ENCODE measurements at regions not wholly inside any gene's neighbourhood (a gene's known extent, or its start where the extent isn't known, plus 50 kb on each side); places are given as distances from the start of the nearest gene placed in this dataset.

- peak; percentile 59 for DNase-seq (ENCODE audit: low read depth)
- no peak for TF ChIP-seq CTCF (conservative IDR thresholded peaks at IDR 0.05; ENCODE audit: low read depth, low read length)
- H3K4me3 ChIP-seq (ENCODE audit: low read depth, low read length): no peak overlapping the region
Observed at GRCh38 chr7:80403686-80404241, 108.1 kb downstream of the GNAT3 start.

- no peak overlapping the region for H3K4me3 ChIP-seq (ENCODE audit: low read depth, low read length)
- DNase-seq (ENCODE audit: low read depth): no peak
- no peak for TF ChIP-seq CTCF (conservative IDR thresholded peaks at IDR 0.05; ENCODE audit: low read depth, low read length)
Observed at GRCh38 chr7:80401708-80402107, 110.2 kb downstream of the GNAT3 start.

- no peak for DNase-seq (ENCODE audit: low read depth)
- no peak for TF ChIP-seq CTCF (conservative IDR thresholded peaks at IDR 0.05; ENCODE audit: low read depth, low read length)
- no peak overlapping the region for H3K4me3 ChIP-seq (ENCODE audit: low read depth, low read length)
Observed at GRCh38 chr7:80393786-80394185, 118.1 kb downstream of the GNAT3 start.

GRCh38 chr7:80392229-80393169 lies 119.4 kb downstream of the GNAT3 start:
- DNase-seq (ENCODE audit: low read depth): peak; percentile 78
- TF ChIP-seq CTCF (conservative IDR thresholded peaks at IDR 0.05; ENCODE audit: low read depth, low read length): peak; percentile 49
- no peak overlapping the region for H3K4me3 ChIP-seq (ENCODE audit: low read depth, low read length)

GRCh38 chr7:80387634-80388193 lies 124.2 kb downstream of the GNAT3 start:
- no peak overlapping the region for H3K4me3 ChIP-seq (ENCODE audit: low read depth, low read length)
- no peak for TF ChIP-seq CTCF (conservative IDR thresholded peaks at IDR 0.05; ENCODE audit: low read depth, low read length)
- peak; percentile 30 for DNase-seq (ENCODE audit: low read depth)

- no peak for TF ChIP-seq CTCF (conservative IDR thresholded peaks at IDR 0.05; ENCODE audit: low read depth, low read length)
- H3K4me3 ChIP-seq (ENCODE audit: low read depth, low read length): no peak overlapping the region
- DNase-seq (ENCODE audit: low read depth): peak; percentile 44
Observed at GRCh38 chr7:80386686-80387085, 125.2 kb downstream of the GNAT3 start.

All from choroid plexus epithelial cell (primary cell).